GM20000 (cell line): ENCODE measurements at regions not wholly inside any gene's neighbourhood (a gene's known extent, or its start where the extent isn't known, plus 50 kb on each side); places are given as distances from the start of the nearest gene placed in this dataset.
"Not testable (repeated sequence)": the region's sequence is repeated elsewhere in the genome, so short reads cannot be mapped to it uniquely, and the experiment has no call there.

Experiments
- DNase-seq: peaks from one replicate; pipeline ENCODE4 v3.0.0; 2012; ENCODE audit warnings: low spot score
- CTCF ChIP-seq: IDR thresholded peaks from 2 replicates; pipeline ENCODE4 v1.5.1; 2012; ENCODE audit warnings: mild to moderate bottlenecking, control low read depth; ENCODE audit errors: extremely low read depth, missing control alignments

- TF ChIP-seq CTCF: no peak
- no peak for DNase-seq
Measured at GRCh38 chr21:22804151-22804550, 1805.9 kb downstream of the NCAM2 start.

GRCh38 chr21:22806278-22806677, 1808.1 kb downstream of the NCAM2 start:
- no peak for TF ChIP-seq CTCF
- no peak for DNase-seq

- no peak for TF ChIP-seq CTCF
Measured at GRCh38 chr21:22813201-22813600, 1815.0 kb downstream of the NCAM2 start.

GRCh38 chr21:22818681-22819485, 1820.7 kb downstream of the NCAM2 start:
- not testable (repeated sequence) for DNase-seq

More at GRCh38 chr21:22813201-22813600, 1815.0 kb downstream of the NCAM2 start:
- DNase-seq: no peak

GRCh38 chr21:22827422-22827821, 1829.2 kb downstream of the NCAM2 start:
- no peak for TF ChIP-seq CTCF
- no peak for DNase-seq

GRCh38 chr21:22842875-22843274, 1844.7 kb downstream of the NCAM2 start:
- no peak for DNase-seq
- no peak for TF ChIP-seq CTCF

GRCh38 chr21:22855581-22855980, 1857.4 kb downstream of the NCAM2 start:
- no peak for DNase-seq
- no peak for TF ChIP-seq CTCF

GRCh38 chr21:22871692-22872091, 1873.5 kb downstream of the NCAM2 start:
- no peak for TF ChIP-seq CTCF
- DNase-seq: no peak
